Fibroblast of skin of abdomen (primary cell): ENCODE measurements at regions not wholly inside any gene's neighbourhood (a gene's known extent, or its start where the extent isn't known, plus 50 kb on each side); places are given as distances from the start of the nearest gene placed in this dataset.
A peak's percentile ranks its signal among the peaks of the same experiment; 100 is the strongest.
"Not testable (repeated sequence)": the region's sequence is repeated elsewhere in the genome, so short reads cannot be mapped to it uniquely, and the experiment has no call there.

Source experiments
- DNase-seq: peaks from one replicate; pipeline ENCODE4 v3.0.0-alpha.2; 2013

- no peak for DNase-seq
Observed at GRCh38 chr12:47481041-47481440, 224.8 kb downstream of the RPAP3 start.

DNA sequence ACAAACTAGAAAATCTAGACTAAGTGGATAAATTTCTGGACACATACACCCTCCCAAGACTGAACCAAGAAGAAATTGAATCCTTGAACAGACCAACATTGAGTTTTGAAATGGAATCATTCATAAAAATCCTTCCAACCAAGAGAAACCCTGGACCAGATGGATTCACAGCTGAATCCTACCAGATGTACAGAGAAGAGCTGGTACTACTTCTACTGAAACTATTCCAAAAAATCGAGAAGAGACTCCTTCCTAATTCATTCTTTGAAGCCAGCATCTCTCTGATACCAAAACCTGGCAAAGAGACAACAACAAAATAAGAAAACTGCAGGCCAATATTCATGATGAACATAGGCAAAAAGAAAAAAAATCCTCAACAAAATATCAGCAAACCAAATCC is 227.4 kb downstream of the RPAP3 start:
- DNase-seq = no peak

- no peak for DNase-seq
Observed at GRCh38 chr12:47473091-47473490, 232.7 kb downstream of the RPAP3 start.

DNA sequence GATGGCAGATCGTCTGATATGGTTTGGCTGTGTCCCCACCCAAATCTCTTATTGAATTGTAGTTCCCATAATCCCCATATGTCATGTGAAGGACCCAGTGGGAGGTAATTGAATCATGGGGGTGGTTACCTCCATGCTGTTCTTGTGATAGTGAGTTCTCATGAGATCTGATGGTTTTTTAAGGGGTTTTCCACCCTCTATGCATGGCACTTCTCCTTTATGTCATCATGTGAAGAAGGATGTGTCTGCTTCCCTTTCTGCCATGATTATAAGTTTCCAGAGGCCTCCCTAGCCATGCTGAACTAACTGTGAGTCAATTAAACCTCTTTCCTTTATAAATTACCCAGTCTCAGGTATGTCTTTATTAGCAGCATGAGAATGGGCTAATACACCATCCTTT is 235.5 kb downstream of the RPAP3 start:
- not testable (repeated sequence) for DNase-seq

GRCh38 chr12:47463918-47464317 is 241.9 kb downstream of the RPAP3 start:
- DNase-seq = not testable (repeated sequence)

DNA sequence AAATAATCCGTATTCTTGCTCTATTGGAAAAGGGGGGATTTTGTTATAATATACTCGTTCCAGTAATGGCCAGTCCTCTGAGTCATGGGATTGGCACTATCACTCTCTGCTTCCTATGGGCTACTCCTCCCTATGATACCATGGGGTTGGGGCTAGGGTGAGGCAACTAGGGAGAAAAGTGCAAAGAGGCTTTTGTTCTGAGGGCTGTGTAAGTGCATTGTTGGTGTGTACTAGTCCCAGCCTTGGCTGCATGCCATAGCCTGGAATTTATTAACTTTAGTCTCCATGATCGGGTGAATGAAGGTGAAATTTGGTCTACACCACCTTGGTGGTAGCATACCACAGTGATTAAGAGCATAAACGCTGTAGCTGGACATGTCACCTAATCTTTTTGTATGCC is 247.6 kb downstream of the RPAP3 start:
- DNase-seq = no peak

GRCh38 chr12:47449797-47450196 is 256.0 kb downstream of the RPAP3 start:
- no peak for DNase-seq

GRCh38 chr12:47442310-47442709 is 263.5 kb downstream of the RPAP3 start:
- no peak for DNase-seq

- DNase-seq = no peak
Observed at GRCh38 chr12:47441490-47441889, 264.3 kb downstream of the RPAP3 start.

DNA sequence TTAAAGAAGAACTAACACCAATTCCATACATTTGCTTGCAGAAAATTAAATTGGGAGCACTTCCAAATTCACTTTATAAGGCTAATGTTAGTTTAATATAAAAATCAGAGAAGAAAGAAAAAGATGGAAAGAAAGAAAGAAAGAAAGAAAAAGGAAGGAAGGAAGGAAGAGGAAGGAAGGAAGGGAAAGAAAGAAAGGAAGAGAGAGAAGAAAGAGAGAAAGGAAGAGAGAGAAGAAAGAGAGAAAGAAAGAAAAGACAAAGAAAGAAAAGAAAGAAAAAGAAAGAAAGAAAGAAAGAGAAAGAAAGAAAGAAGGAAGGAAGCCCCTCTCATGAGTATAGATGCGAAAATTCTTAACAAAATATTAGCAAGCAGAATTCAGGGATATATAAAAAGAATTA is 267.7 kb downstream of the RPAP3 start:
- DNase-seq = no peak

- no peak for DNase-seq
Observed at GRCh38 chr12:47437570-47437969, 268.3 kb downstream of the RPAP3 start.

DNA sequence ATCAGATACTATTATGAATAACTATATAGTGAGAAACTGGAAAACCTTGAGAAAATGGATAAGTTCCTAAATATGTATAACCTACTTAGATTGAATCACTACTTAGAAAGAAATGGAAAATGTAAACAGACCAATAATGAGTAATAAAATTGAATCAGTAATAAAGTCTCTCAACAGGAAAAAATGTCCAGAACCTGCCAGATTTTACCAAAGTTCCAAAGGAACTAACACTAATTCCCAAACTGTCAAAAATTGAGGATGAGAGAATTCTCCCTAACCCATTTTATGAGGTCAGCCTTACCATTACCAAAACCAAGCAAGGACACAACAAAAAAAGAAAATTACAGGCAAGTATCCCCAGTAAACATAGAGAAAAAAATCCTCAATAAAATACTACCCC is 272.0 kb downstream of the RPAP3 start:
- peak; percentile 12 for DNase-seq

DNA sequence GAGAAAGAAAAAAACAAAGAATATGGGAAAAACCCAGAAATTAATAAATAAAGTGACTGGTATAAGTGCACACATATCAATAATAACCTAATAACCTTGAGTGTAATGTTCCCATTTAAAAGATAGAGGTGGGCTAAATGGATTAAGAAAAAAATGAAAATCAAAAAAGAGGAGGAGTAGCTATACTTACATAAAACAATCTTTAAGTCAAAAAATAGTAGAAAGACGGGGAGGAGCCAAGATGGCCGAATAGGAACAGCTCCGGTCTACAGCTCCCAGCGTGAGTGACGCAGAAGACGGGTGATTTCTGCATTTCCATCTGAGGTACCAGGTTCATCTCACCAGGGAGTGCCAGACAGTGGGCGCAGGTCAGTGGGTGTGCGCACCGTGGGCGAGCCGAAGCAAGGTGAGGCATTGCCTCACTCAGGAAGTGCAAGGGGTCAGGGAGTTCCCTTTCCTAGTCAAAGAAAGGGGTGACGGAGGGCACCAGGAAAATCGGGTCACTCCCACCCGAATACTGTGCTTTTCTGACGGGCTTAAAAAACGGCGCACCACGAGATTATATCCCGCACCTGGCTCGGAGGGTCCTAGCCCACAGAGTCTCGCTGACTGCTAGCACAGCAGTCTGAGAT is 279.0 kb downstream of the RPAP3 start:
- not testable (repeated sequence) for DNase-seq

GRCh38 chr12:47422611-47423010 is 283.2 kb downstream of the RPAP3 start:
- DNase-seq = peak; percentile 82

GRCh38 chr12:47419497-47419896 is 286.3 kb downstream of the RPAP3 start:
- peak; percentile 61 for DNase-seq

DNA sequence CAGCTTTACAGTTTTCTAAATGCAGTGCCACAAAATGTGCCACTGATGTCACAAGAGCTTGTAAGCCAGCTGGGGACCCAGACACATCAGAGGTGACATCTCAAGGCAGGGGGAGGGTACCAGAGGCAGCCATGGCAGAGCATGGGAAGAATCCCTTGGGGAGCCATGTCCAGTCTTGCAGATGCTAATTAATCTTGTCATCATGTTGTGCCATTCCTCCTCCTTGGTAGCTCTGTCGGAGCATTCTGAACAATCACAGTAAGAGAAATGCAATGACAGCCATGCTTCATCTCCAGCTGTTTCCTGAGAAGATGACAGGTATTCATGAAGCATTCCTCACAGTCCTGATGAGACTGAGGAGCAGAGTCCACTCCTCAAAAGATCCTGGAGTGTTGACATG is 287.9 kb downstream of the RPAP3 start:
- no peak for DNase-seq

DNA sequence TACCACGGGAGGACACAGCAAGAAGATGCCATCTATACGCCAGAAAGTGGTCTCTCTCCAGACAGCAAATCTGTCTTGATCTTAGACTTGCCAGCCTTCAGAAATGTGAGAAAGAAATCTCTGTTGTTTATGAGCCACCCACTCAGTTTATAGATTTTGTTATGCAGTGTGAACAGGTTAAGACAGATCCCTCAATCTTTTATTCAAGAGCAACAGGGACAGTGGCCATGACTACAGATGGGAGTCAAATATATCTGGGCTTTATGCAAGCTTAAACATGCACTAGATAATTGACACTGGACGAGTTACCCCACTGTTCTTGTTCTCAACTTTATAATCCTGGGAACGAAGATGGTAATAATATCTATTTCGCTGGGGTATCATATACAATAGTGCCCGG is 288.7 kb downstream of the RPAP3 start:
- no peak for DNase-seq

- no peak for DNase-seq
Observed at GRCh38 chr12:47415054-47415453, 290.8 kb downstream of the RPAP3 start.

- DNase-seq = no peak
Observed at GRCh38 chr12:47414511-47414910, 291.3 kb downstream of the RPAP3 start.

DNA sequence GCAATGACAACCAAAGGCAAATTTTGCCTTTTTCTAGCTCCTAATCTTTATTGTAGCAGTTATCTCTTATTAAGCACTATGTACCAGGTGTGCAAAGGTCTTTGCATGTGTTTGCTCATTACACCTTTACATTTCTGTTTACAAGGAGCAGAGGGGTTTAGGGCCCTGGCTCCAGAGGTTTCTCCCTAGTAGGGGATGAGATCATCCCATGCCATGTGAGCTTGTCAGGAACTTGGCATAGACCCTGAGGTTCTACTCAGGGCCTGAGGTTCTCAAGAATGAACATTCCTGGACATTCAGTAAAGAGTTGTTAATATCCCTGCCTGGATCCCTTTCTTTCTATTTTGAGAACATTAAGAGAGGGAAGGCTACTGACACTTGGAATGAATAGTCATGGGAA is 292.0 kb downstream of the RPAP3 start:
- peak; percentile 44 for DNase-seq

DNA sequence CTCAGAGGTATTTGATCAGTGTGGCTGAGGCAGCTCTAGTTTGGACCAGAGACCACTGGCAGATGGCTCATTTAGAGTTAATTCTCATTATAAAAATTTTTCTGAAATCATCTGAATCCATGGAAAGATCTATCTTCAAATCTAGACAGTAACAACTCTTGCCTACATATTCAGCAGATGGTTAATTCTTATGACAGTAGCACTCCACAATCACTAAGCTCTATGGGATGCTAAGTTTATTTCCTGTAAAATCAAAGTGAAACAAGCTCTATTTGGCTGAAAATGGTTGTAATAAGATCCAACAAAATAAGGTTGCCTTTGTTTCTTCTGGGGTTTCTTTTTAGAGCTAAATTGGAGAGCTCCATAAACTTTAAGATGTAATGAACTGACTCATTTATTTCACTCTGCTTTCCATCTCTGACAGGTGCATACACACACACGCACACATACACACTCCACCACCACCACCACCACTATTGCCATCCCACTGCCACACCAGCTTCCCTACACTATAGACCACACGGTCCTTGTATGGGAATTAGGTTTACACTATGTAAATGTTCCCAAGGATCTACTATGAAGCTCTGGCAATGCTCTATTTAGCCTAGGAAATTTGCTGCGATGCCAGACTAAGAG is 293.1 kb downstream of the RPAP3 start:
- no peak for DNase-seq

DNA sequence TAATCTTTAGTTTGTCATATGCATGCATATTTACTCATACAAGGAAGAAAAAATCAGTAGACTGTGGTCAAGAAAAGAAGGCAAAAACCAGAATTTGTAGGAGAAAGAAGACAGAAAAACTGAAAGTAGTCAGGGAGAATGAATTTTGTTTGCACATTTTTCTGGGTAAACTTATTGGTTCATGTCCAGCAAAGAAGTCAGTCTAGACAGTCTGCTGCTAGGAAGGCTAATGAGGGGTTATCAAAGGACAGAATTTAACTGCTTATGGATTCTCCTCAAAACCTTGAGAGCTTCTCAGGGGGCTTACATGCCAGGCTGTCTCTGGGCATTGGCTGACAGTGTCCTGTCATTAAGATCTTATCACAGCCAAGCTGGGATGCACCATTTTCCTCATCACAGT is 293.9 kb downstream of the RPAP3 start:
- peak; percentile 58 for DNase-seq

DNA sequence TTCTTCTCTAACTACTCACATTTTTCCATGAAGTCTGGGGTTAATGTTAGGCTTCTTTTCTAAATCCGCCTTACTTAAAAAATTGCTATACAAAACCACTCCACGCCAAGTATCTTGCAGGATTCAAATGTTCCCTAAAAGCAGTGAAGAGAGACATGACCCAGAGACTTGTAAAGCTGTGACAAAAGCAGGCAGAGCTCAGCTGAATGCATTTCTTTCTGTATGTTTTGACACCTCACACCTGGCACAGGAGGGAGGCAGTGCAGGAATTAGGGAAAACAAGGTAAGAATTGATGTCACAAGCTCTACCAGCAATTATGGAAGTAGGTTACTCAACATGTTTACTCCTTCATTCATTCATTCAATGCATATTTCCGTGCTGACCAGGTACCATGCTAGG is 295.0 kb downstream of the RPAP3 start:
- no peak for DNase-seq

DNA sequence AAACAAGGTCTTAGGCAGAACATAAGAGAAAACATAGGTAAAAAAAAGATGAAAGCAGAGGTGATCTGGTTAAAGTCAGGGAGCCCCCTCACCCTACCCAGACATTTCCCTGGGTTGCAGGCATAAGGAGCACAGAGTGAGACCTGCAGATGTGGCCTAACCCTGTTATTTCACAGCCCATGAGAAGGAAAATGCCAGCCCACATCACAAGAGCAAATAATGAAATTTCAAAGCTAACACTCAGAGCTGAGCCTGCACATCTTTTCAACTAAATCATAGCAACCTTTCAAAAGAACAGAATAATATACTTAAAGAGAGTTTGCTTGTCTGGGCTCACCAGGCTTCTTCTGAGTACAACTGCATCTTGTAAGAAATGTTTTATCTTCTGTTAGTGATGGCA is 295.4 kb downstream of the RPAP3 start:
- DNase-seq = no peak
